NB4 (cell line): ENCODE measurements at regions not wholly inside any gene's neighbourhood (a gene's known extent, or its start where the extent isn't known, plus 50 kb on each side); places are given as distances from the start of the nearest gene placed in this dataset.

Source experiments
- CTCF ChIP-seq: IDR thresholded peaks from one replicate; pipeline ENCODE4 v1.5.1; 2012; ENCODE audit warnings: low read depth, low read length
- POLR2A ChIP-seq: IDR thresholded peaks from 2 replicates; pipeline ENCODE4 v1.6.1; 2011; ENCODE audit warnings: mild to moderate bottlenecking; ENCODE audit not compliant: insufficient read length; ENCODE audit errors: extremely low read depth

- TF ChIP-seq CTCF, result no peak
- no peak for TF ChIP-seq POLR2A
Measured at GRCh38 chr16:85235991-85236817, 123.9 kb upstream of the CIBAR2 start.
